ENCODE measurements at regions not wholly inside any gene's neighbourhood (a gene's known extent, or its start where the extent isn't known, plus 50 kb on each side); places are given as distances from the start of the nearest gene placed in this dataset.

DNA sequence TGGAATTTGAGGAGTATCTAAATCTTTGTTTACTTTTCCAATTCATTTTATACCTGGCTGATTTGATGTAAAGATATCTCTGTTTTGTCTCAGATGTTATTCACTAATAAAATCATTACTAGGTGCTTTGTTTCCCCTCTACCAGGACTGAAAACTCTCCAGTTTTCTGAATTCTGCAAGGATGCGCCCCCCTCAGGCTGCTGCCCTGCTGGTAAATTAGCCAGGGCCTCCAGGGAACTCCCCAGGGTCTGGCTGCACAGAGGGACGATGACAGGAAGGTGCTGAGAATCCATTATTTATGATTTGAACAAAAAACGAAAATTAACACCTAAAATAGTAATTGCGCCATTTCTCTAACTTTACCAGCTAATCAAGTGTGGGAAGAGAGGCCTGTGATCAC is 541.2 kb upstream of the POU3F3 start:
- ATAC-seq (replicated peaks in 1 of 4), result no peak
- Histone ChIP-seq H3K36me3 (ENCODE audit: control insufficient read depth in 2 of 2, extremely low read depth in 1 of 2, insufficient read depth in 1 of 2, low read length in 1 of 2) (no peaks in the 10 kb centered on the region), H3K27ac (ENCODE audit: low read length) (no peak overlapping the region), H3K4me1 (ENCODE audit: control insufficient read depth in 1 of 2, extremely low read depth in 1 of 2, insufficient read depth in 2 of 2, low read length in 2 of 2) (no peaks in the 10 kb centered on the region), H3K27me3 (replicated peaks in 1 of 2; ENCODE audit: control insufficient read depth in 2 of 2, extremely low read depth in 1 of 2, insufficient read depth in 2 of 2, low read length in 1 of 2) (no peaks in the 10 kb centered on the region), H3K4me3 (ENCODE audit: control insufficient read depth in 1 of 2, extremely low read depth in 1 of 2, low read length in 1 of 2) (no peak overlapping the region), H3K9me3 (no peaks in the 10 kb centered on the region)
- Mint-ChIP-seq H3K27ac (no peak overlapping the region), H3K4me3 (no peak overlapping the region), H3K4me1 (no peaks in the 10 kb centered on the region), H3K27me3 (peaks cover 0 to 11% of the 10 kb centered on the region in 2 donors), H3K36me3 (no peaks in the 10 kb centered on the region), H3K9me3 (peaks cover 4 to 7% (median 4%) of the 10 kb centered on the region in 3 donors)
- ChIA-PET POLR2A (no interaction called here), CTCF (no interaction called here)
- WGBS (ENCODE audit: insufficient coverage), result 83% methylated on average over 1 of the region's 4 CpGs
- no peak for DNase-seq

DNA sequence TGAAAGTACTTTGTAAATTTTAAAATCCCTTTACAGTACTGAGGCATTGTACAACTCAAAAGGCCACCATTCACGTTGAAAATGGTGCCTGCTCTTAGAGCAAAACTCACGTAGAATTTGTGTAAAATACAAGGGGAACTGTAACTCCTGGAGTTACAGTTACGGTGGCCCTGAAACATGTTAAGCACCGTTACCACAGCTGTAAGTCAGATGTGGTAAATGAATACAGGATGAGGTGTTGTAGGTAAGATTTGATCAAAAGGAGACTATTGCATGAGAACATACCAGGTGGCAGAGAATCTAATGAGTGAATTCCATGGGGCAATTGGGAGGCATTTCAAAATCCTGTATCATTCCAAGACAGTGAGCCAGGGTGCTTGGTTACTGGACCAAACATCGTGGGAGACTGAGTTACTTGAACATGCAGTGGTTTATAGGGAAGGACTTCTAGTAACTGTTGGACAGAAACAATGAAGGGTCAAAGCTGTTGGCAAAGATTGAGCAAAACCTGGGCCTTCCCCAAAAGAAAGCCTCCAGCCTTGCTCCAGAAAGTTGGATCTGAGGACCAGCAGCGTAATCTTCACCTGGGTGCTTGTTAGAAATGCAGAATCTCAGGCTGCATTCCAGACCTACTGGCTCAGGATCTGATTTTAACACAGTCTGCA is 535.8 kb upstream of the POU3F3 start:
- 53% methylated on average over 5 of the region's 6 CpGs for WGBS (ENCODE audit: insufficient coverage)
- Histone ChIP-seq H3K36me3 (ENCODE audit: control insufficient read depth in 2 of 2, extremely low read depth in 1 of 2, insufficient read depth in 1 of 2, low read length in 1 of 2) (no peaks in the 10 kb centered on the region), H3K27ac (ENCODE audit: low read length) (no peak overlapping the region), H3K4me1 (ENCODE audit: control insufficient read depth in 1 of 2, extremely low read depth in 1 of 2, insufficient read depth in 2 of 2, low read length in 2 of 2) (no peaks in the 10 kb centered on the region), H3K9me3 (no peaks in the 10 kb centered on the region), H3K27me3 (replicated peaks in 1 of 2; ENCODE audit: control insufficient read depth in 2 of 2, extremely low read depth in 1 of 2, insufficient read depth in 2 of 2, low read length in 1 of 2) (peaks cover 0 to 2% of the 10 kb centered on the region in 2 experiments), H3K4me3 (ENCODE audit: control insufficient read depth in 1 of 2, extremely low read depth in 1 of 2, low read length in 1 of 2) (no peak overlapping the region)
- Mint-ChIP-seq H3K4me3 (no peak overlapping the region), H3K9me3 (no peaks in the 10 kb centered on the region), H3K36me3 (no peaks in the 10 kb centered on the region), H3K27me3 (peaks cover 6 to 16% of the 10 kb centered on the region in 2 donors), H3K4me1 (no peaks in the 10 kb centered on the region), H3K27ac (no peak overlapping the region)
- POLR2A ChIA-PET, result no interaction called here
- ATAC-seq (replicated peaks in 1 of 4) (no peak), DNase-seq (no peak)
- CTCF ChIA-PET, result no interaction called here

DNA sequence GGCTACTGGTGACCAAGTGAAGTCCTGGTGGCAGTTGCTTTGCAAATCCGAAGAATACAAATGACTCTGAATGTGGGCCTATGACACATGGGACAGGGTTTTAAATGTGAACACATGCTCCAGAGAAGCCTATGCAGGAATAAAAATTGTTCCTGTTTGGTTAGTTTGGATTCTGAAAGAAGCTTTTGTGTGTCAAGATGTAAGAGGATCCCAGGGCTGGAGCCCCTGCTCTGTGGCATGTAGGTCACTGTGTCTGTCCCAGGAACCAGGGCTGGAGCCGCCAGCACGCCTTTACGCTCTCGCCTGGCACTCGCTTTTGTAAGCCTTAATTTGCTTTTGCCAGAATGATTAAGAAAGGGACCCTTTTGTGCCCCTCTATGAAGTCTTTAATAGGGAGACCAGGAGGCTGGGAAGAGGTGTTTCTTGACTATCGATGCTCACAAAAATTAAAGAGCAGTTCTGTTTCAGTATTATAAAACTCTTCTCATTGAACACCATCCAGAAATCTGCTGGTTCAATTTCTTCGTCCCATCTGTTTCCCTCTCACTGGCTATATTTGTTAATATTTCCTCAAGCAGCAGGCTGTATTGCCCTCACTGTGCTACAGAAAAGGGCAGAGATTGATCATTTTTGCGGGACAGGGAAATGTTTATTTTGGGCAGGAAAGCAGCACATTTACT is 532.7 kb upstream of the POU3F3 start:
- no peaks in the 10 kb centered on the region for H3K4me1 ChIP-seq (ENCODE audit: control insufficient read depth in 1 of 2, extremely low read depth in 1 of 2, insufficient read depth in 2 of 2, low read length in 2 of 2)
- no peaks in the 10 kb centered on the region for H3K36me3 ChIP-seq (ENCODE audit: control insufficient read depth in 2 of 2, extremely low read depth in 1 of 2, insufficient read depth in 1 of 2, low read length in 1 of 2)
- H3K4me3 ChIP-seq (ENCODE audit: control insufficient read depth in 1 of 2, extremely low read depth in 1 of 2, low read length in 1 of 2), result no peak overlapping the region
- DNase-seq, result no peak
- ChIA-PET CTCF (no interaction called here), POLR2A (no interaction called here)
- Mint-ChIP-seq H3K9me3 (no peaks in the 10 kb centered on the region), H3K27ac (no peak overlapping the region), H3K36me3 (no peaks in the 10 kb centered on the region), H3K27me3 (peaks cover 7 to 30% of the 10 kb centered on the region in 2 donors), H3K4me3 (no peak overlapping the region), H3K4me1 (no peaks in the 10 kb centered on the region)
- no peak overlapping the region for H3K27ac ChIP-seq (ENCODE audit: low read length)
- H3K9me3 ChIP-seq, result no peaks in the 10 kb centered on the region
- 75% methylated on average over 4 of the region's 9 CpGs for WGBS (ENCODE audit: insufficient coverage)
- no peak for ATAC-seq (replicated peaks in 1 of 4)
- peaks cover 2 to 4% of the 10 kb centered on the region in 2 experiments for H3K27me3 ChIP-seq (replicated peaks in 1 of 2; ENCODE audit: control insufficient read depth in 2 of 2, extremely low read depth in 1 of 2, insufficient read depth in 2 of 2, low read length in 1 of 2)

DNA sequence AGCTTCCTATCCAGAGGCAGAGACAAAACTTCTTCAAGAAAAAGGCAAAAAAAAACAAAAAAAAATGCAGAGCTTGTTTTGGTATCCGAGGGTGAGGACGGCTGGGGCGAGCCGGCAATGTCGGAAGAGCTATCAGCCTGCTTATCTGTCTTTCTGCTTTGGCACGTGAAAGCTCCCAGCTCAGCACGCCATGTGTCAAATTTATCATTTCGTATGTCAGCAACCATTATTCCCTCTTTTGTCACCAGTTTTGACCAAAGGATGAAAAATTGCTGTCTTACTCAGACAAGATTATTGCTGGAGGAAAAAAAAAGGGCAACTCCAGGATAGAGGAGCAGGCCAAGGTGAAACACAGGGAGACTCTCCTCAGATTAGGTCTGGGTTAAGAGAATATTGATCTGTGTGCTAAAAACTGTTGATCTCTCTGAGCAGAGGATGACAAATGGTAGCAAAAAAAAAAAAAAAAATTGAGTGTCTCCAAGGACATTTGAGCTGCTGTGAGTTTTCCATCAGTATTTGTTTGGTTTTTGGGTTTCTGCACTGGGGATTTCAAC is 532.0 kb upstream of the POU3F3 start:
- ATAC-seq (replicated peaks in 1 of 4) (no peak), DNase-seq (no peak)
- 9% methylated on average over 6 of the region's 8 CpGs for WGBS (ENCODE audit: insufficient coverage)
- no peak overlapping the region for H3K27ac ChIP-seq (ENCODE audit: low read length)
- ChIA-PET CTCF (no interaction called here), POLR2A (no interaction called here)
- Mint-ChIP-seq H3K27me3 (peaks cover 7 to 28% of the 10 kb centered on the region in 2 donors), H3K9me3 (no peaks in the 10 kb centered on the region), H3K36me3 (no peaks in the 10 kb centered on the region), H3K4me3 (no peak overlapping the region), H3K27ac (no peak overlapping the region), H3K4me1 (no peaks in the 10 kb centered on the region)
- H3K36me3 ChIP-seq (ENCODE audit: control insufficient read depth in 2 of 2, extremely low read depth in 1 of 2, insufficient read depth in 1 of 2, low read length in 1 of 2), result no peaks in the 10 kb centered on the region
- H3K4me1 ChIP-seq (ENCODE audit: control insufficient read depth in 1 of 2, extremely low read depth in 1 of 2, insufficient read depth in 2 of 2, low read length in 2 of 2), result no peaks in the 10 kb centered on the region
- no peaks in the 10 kb centered on the region for H3K9me3 ChIP-seq
- H3K4me3 ChIP-seq (ENCODE audit: control insufficient read depth in 1 of 2, extremely low read depth in 1 of 2, low read length in 1 of 2), result no peak overlapping the region
- H3K27me3 ChIP-seq (replicated peaks in 1 of 2; ENCODE audit: control insufficient read depth in 2 of 2, extremely low read depth in 1 of 2, insufficient read depth in 2 of 2, low read length in 1 of 2), result peaks cover 2 to 4% of the 10 kb centered on the region in 2 experiments

DNA sequence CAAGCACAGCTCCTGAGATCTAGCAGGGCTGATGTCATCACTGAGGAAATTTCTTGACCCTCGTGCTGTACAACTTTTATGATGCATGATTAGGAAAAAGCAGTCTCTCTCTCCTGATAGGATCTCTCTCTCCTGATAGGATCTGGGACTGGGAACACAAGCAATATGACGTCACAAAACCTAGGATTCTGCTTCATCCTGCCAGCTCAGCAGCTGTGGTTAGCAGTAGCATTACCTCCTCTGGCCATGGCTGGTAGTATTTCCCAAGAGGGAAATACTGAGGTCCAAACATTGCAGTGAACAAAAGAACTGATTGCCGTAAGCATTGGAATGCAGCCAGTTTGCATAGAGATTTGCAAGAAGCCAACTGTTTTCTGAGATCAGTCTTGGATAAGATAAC is 521.2 kb upstream of the POU3F3 start:
- Histone ChIP-seq H3K27ac (ENCODE audit: low read length) (no peak overlapping the region), H3K27me3 (replicated peaks in 1 of 2; ENCODE audit: control insufficient read depth in 2 of 2, extremely low read depth in 1 of 2, insufficient read depth in 2 of 2, low read length in 1 of 2) (no peaks in the 10 kb centered on the region), H3K36me3 (ENCODE audit: control insufficient read depth in 2 of 2, extremely low read depth in 1 of 2, insufficient read depth in 1 of 2, low read length in 1 of 2) (no peaks in the 10 kb centered on the region), H3K4me1 (ENCODE audit: control insufficient read depth in 1 of 2, extremely low read depth in 1 of 2, insufficient read depth in 2 of 2, low read length in 2 of 2) (no peaks in the 10 kb centered on the region), H3K4me3 (ENCODE audit: control insufficient read depth in 1 of 2, extremely low read depth in 1 of 2, low read length in 1 of 2) (no peak overlapping the region), H3K9me3 (no peaks in the 10 kb centered on the region)
- ATAC-seq (replicated peaks in 1 of 4) (no peak), DNase-seq (no peak)
- no peaks in the 10 kb centered on the region for H3K36me3 Mint-ChIP-seq
- H3K4me1 Mint-ChIP-seq, result no peaks in the 10 kb centered on the region
- H3K27me3 Mint-ChIP-seq, result peaks cover 0 to 3% of the 10 kb centered on the region in 2 donors
- 71% methylated on average over 2 of the region's 3 CpGs for WGBS (ENCODE audit: insufficient coverage)
- peaks cover 0 to 10% (median 4%) of the 10 kb centered on the region in 3 donors for H3K9me3 Mint-ChIP-seq
- no peak overlapping the region for H3K27ac Mint-ChIP-seq
- H3K4me3 Mint-ChIP-seq, result no peak overlapping the region
- CTCF ChIA-PET, result no interaction called here
- POLR2A ChIA-PET, result no interaction called here

DNA sequence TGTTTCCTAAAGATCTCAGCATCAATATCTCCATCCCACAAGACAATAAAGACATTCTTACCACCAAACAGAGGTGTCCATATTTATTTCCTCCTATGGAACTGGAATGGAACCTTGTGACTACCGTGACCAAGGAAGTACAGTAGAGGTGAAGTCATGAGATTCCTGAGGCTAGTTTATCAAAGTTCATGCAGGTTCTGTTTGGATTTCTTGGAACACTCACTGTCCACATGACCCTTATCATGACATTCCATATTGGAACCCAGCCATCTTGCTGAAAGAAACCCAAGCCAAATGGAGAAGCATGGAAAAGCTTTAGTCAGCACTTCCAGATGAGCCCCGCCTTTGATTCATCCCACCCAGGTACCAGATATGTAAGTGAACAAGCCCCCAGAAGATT is 516.0 kb upstream of the POU3F3 start:
- Histone ChIP-seq H3K9me3 (no peaks in the 10 kb centered on the region), H3K4me3 (ENCODE audit: control insufficient read depth in 1 of 2, extremely low read depth in 1 of 2, low read length in 1 of 2) (no peak overlapping the region), H3K4me1 (ENCODE audit: control insufficient read depth in 1 of 2, extremely low read depth in 1 of 2, insufficient read depth in 2 of 2, low read length in 2 of 2) (no peaks in the 10 kb centered on the region), H3K27ac (ENCODE audit: low read length) (no peak overlapping the region), H3K36me3 (ENCODE audit: control insufficient read depth in 2 of 2, extremely low read depth in 1 of 2, insufficient read depth in 1 of 2, low read length in 1 of 2) (no peaks in the 10 kb centered on the region), H3K27me3 (replicated peaks in 1 of 2; ENCODE audit: control insufficient read depth in 2 of 2, extremely low read depth in 1 of 2, insufficient read depth in 2 of 2, low read length in 1 of 2) (no peaks in the 10 kb centered on the region)
- peaks cover 0 to 6% of the 10 kb centered on the region in 2 donors for H3K27me3 Mint-ChIP-seq
- CTCF ChIA-PET, result no interaction called here
- no peak for DNase-seq
- H3K4me3 Mint-ChIP-seq, result no peak overlapping the region
- no CpG with 5 or more reads among the region's 2 CpGs for WGBS (ENCODE audit: insufficient coverage)
- H3K9me3 Mint-ChIP-seq, result peaks cover 0 to 7% (median 4%) of the 10 kb centered on the region in 3 donors
- POLR2A ChIA-PET, result no interaction called here
- no peak for ATAC-seq (replicated peaks in 1 of 4)
- no peaks in the 10 kb centered on the region for H3K36me3 Mint-ChIP-seq
- no peaks in the 10 kb centered on the region for H3K4me1 Mint-ChIP-seq
- H3K27ac Mint-ChIP-seq, result no peak overlapping the region

Data from T-cell (primary cell).